ENCODE measurements at regions not wholly inside any gene's neighbourhood (a gene's known extent, or its start where the extent isn't known, plus 50 kb on each side); places are given as distances from the start of the nearest gene placed in this dataset.

DNA sequence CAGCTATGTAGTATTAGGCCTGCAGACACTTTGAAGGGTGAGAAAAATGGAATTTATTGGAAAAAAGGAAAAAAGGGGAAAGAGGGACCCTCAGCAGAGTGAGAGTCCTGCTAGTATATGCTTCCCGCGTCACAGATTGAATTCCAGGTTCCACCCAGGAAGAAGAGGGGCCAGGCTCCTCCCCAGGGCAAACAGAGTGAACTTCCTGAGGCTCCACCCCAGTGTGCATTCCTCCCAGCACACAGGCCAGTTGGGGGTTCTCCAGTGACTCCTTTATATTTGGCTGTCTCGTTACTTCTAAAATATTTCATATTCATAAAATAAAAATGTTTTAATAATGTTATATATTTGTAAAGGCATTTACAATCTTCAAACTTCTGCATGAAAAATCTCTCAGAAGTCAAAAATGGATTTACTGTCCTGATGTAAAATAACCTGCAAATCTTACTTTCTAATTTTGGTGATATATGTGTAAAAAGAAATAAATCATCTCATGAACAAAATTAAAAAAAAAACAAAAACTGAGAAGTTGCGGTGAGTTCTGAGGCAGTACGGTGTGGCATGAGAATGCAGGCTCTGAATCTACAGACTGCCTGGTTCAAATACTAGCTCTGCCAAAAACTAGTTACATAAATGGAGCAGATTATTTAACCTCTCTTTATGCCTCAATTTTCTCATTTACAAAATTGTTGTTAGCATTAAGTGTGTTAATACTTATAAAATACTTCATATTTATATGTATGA, 175.8 kb upstream of the P2RY1 start:
- intact Hi-C loops (cut with DNase I), result no loop called here
- no peak overlapping the region for H3K4me3 ChIP-seq
- no peaks in the 10 kb centered on the region for H3K9me3 ChIP-seq
- H3K4me1 ChIP-seq, result no peaks in the 10 kb centered on the region
- no peaks in the 10 kb centered on the region for H3K27me3 ChIP-seq (ENCODE audit: insufficient read depth in 3 of 3, low read length in 2 of 3)
- ATAC-seq (no peak), DNase-seq (no peak)
- H3K36me3 ChIP-seq (ENCODE audit: insufficient read depth in 1 of 2, low read depth in 1 of 2), result no peaks in the 10 kb centered on the region
- TF ChIP-seq, protein P1, sequence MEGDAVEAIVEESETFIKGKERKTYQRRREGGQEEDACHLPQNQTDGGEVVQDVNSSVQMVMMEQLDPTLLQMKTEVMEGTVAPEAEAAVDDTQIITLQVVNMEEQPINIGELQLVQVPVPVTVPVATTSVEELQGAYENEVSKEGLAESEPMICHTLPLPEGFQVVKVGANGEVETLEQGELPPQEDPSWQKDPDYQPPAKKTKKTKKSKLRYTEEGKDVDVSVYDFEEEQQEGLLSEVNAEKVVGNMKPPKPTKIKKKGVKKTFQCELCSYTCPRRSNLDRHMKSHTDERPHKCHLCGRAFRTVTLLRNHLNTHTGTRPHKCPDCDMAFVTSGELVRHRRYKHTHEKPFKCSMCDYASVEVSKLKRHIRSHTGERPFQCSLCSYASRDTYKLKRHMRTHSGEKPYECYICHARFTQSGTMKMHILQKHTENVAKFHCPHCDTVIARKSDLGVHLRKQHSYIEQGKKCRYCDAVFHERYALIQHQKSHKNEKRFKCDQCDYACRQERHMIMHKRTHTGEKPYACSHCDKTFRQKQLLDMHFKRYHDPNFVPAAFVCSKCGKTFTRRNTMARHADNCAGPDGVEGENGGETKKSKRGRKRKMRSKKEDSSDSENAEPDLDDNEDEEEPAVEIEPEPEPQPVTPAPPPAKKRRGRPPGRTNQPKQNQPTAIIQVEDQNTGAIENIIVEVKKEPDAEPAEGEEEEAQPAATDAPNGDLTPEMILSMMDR (IDR thresholded peaks at IDR 0.05), result no peak
- no peak overlapping the region for H3K27ac ChIP-seq
- 58 to 64% (median 63%) methylated on average over 5 of the region's 5 CpGs for WGBS, 3 donors

DNA sequence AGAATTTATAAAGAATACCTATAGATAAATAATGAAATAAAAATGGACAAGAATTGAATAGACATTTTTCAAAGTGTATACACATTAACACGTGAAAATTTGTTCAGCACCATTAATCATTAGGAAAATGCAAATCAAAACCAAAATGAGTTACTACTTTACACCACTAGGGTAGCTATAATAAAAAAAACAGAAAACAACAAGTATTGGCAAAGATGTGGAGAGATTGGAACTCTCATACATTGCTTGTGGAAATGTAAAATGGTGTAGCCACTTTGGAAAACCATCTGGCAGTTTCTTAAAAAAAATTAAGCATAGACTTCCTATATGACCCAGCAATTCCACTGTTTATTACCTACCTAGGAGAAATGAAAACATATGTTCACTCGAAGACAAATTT, 172.8 kb upstream of the P2RY1 start:
- TF ChIP-seq, protein P1 (IDR thresholded peaks at IDR 0.05), result no peak
- Histone ChIP-seq H3K4me1 (no peaks in the 10 kb centered on the region), H3K9me3 (no peaks in the 10 kb centered on the region), H3K36me3 (ENCODE audit: insufficient read depth in 1 of 2, low read depth in 1 of 2) (no peaks in the 10 kb centered on the region), H3K4me3 (no peak overlapping the region), H3K27me3 (ENCODE audit: insufficient read depth in 3 of 3, low read length in 2 of 3) (no peaks in the 10 kb centered on the region), H3K27ac (no peak overlapping the region)
- intact Hi-C loops (cut with DNase I), result no loop called here
- 87 to 90% (median 87%) methylated on average over 2 of the region's 2 CpGs for WGBS, 3 donors
- ATAC-seq (no peak), DNase-seq (no peak)

DNA sequence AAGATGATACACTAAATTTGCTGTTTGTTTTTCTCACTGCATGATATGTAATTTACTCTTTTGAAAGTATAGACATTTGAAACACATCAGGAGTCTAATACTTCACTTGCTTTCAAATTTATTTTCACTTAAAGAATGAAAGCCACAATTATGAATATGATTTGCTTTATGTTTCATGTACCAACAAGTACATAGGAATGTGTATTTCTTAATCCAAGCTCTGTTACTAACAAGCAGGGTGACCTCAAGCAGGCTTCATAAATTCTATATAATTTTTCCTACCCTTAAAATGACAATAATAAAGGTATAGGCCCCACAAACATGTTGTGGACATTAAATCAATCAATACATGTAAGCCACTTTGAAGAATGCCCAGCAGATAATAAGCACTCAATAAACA, 170.2 kb upstream of the P2RY1 start:
- TF ChIP-seq, protein P1 (IDR thresholded peaks at IDR 0.05), result no peak

DNA sequence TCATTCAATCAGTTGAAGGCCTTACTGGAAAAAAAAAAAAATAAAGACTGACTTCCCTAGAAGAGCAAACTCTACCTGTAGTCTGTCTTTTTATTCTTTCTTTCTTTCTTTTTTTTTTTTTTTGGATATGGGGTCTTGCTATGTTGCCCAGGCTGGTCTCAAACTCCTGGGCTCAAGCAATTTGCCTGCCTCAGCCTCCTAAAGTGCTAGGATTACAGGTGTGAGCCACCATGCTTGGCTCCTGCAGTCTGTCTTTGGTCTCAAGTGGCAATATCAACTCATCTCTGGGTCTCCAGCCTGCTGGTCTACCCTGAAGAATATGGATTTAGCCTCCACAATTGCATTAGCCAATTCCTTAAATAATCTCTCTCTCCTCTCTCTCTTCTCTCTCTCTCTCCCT, 167.7 kb upstream of the P2RY1 start:
- DNase-seq (no peak), ATAC-seq (no peak)
- intact Hi-C loops (cut with DNase I), result no loop called here
- Histone ChIP-seq H3K4me3 (no peak overlapping the region), H3K9me3 (no peaks in the 10 kb centered on the region), H3K4me1 (no peaks in the 10 kb centered on the region), H3K27me3 (ENCODE audit: insufficient read depth in 3 of 3, low read length in 2 of 3) (no peaks in the 10 kb centered on the region), H3K27ac (no peak overlapping the region), H3K36me3 (ENCODE audit: insufficient read depth in 1 of 2, low read depth in 1 of 2) (no peaks in the 10 kb centered on the region)
- TF ChIP-seq, protein P1 (IDR thresholded peaks at IDR 0.05), result no peak

More for the DNA sequence above, 170.2 kb upstream of the P2RY1 start:
- H3K9me3 ChIP-seq, result no peaks in the 10 kb centered on the region
- H3K36me3 ChIP-seq (ENCODE audit: insufficient read depth in 1 of 2, low read depth in 1 of 2), result no peaks in the 10 kb centered on the region
- H3K27ac ChIP-seq, result no peak overlapping the region
- ATAC-seq (no peak), DNase-seq (no peak)
- H3K27me3 ChIP-seq (ENCODE audit: insufficient read depth in 3 of 3, low read length in 2 of 3), result no peaks in the 10 kb centered on the region
- no peak overlapping the region for H3K4me3 ChIP-seq
- no peaks in the 10 kb centered on the region for H3K4me1 ChIP-seq
- intact Hi-C loops (cut with DNase I), result no loop called here

DNA sequence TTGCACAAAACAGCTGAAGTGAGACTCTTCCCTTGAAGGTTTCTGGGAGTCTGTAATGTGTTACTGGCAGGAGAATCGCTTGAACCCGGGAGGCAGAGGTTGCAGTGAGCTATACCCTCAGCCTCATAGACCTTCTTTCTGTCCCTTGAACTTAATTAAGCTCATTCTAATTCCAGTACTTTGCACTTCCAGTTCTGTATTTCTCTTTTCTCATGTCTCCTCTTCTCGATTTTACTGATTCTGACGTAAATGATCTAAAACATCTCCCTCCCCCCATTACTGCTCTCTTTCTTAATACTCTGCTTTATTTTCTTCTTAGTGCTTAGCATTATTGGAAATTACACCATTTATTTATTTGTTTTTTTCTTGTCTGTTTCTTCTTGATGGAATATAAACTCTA, 165.4 kb upstream of the P2RY1 start:
- Histone ChIP-seq H3K4me3 (no peak overlapping the region), H3K27me3 (ENCODE audit: insufficient read depth in 3 of 3, low read length in 2 of 3) (no peaks in the 10 kb centered on the region), H3K4me1 (no peaks in the 10 kb centered on the region), H3K36me3 (ENCODE audit: insufficient read depth in 1 of 2, low read depth in 1 of 2) (no peaks in the 10 kb centered on the region), H3K27ac (no peak overlapping the region), H3K9me3 (no peaks in the 10 kb centered on the region)
- TF ChIP-seq, protein P1 (IDR thresholded peaks at IDR 0.05), result no peak
- intact Hi-C loops (cut with DNase I), result no loop called here
- 87 to 93% (median 90%) methylated on average over 4 of the region's 4 CpGs for WGBS, 3 donors
- DNase-seq (no peak), ATAC-seq (no peak)

Measured in psoas muscle (tissue), 7 donors.